PC-9 (cell line): ENCODE measurements at regions not wholly inside any gene's neighbourhood (a gene's known extent, or its start where the extent isn't known, plus 50 kb on each side); places are given as distances from the start of the nearest gene placed in this dataset.

Experiments
- EZH2 ChIP-seq: fragments of 200-600 bp; sonication (generic); IDR thresholded peaks from 2 replicates; pipeline ENCODE4 v1.8.0; 2017; ENCODE audit warnings: antibody characterized with exemption, low read depth
- TF ChIP-seq, protein P1 (sequence below): fragments of 200-600 bp; sonication (generic); conservative IDR thresholded peaks from 2 replicates; pipeline ENCODE4 v1.6.1; 2017; ENCODE audit warnings: mixed run types, antibody characterized with exemption, mild to moderate bottlenecking, moderate library complexity

DNA sequence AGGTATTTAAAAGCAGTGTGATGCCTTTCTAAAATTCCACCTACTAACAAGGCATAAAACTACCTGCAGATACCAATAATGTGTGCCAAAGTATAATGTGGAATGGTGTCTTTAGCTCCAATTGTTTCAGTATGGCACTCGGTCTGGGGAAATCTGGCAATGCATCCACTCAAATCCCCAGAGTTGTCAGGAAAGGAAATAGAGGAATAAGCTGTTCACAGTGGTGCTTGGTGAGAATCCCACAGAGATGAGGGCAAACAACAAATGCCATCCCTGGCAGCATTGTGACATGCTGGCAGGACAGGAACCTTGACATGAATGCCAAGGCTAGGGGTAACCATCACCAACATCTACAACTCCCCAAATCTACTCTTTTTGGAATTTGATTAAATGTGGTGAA lies 240.7 kb downstream of the BARHL2 start:
- TF ChIP-seq, protein P1, sequence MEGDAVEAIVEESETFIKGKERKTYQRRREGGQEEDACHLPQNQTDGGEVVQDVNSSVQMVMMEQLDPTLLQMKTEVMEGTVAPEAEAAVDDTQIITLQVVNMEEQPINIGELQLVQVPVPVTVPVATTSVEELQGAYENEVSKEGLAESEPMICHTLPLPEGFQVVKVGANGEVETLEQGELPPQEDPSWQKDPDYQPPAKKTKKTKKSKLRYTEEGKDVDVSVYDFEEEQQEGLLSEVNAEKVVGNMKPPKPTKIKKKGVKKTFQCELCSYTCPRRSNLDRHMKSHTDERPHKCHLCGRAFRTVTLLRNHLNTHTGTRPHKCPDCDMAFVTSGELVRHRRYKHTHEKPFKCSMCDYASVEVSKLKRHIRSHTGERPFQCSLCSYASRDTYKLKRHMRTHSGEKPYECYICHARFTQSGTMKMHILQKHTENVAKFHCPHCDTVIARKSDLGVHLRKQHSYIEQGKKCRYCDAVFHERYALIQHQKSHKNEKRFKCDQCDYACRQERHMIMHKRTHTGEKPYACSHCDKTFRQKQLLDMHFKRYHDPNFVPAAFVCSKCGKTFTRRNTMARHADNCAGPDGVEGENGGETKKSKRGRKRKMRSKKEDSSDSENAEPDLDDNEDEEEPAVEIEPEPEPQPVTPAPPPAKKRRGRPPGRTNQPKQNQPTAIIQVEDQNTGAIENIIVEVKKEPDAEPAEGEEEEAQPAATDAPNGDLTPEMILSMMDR: no peak
- TF ChIP-seq EZH2: no peak
